HG03108 (cell line): ENCODE measurements at regions not wholly inside any gene's neighbourhood (a gene's known extent, or its start where the extent isn't known, plus 50 kb on each side); places are given as distances from the start of the nearest gene placed in this dataset.
"Not testable (repeated sequence)": the region's sequence is repeated elsewhere in the genome, so short reads cannot be mapped to it uniquely, and the experiment has no call there.

Experiments used
- ATAC-seq: cut with Tn5 transposase; IDR thresholded peaks from one replicate; pipeline ENCODE4 v1.9.1; 2021; ENCODE audit warnings: moderate library complexity; ENCODE audit not compliant: unreplicated experiment

- no peak for ATAC-seq
Observed at GRCh38 chr9:104980039-104980654, 52.2 kb upstream of the ABCA1 start.

GRCh38 chr9:104981543-104982129, 53.7 kb upstream of the ABCA1 start:
- ATAC-seq = no peak

- no peak for ATAC-seq
Observed at GRCh38 chr9:104982543-104982942, 54.6 kb upstream of the ABCA1 start.

- no peak for ATAC-seq
Observed at GRCh38 chr9:104983491-104983890, 55.5 kb upstream of the ABCA1 start.

- no peak for ATAC-seq
Observed at GRCh38 chr9:104984121-104984520, 56.2 kb upstream of the ABCA1 start.

- no peak for ATAC-seq
Observed at GRCh38 chr9:104984542-104984941, 56.6 kb upstream of the ABCA1 start.

GRCh38 chr9:104984948-104985347, 57.0 kb upstream of the ABCA1 start:
- ATAC-seq = no peak

GRCh38 chr9:104986096-104986495, 58.1 kb upstream of the ABCA1 start:
- ATAC-seq = no peak

- ATAC-seq = no peak
Observed at GRCh38 chr9:104987743-104988142, 59.8 kb upstream of the ABCA1 start.

GRCh38 chr9:104988539-104988938, 60.6 kb upstream of the ABCA1 start:
- ATAC-seq = no peak

- peak; percentile 80 for ATAC-seq
Observed at GRCh38 chr9:104991144-104991953, 63.4 kb upstream of the ABCA1 start.

- ATAC-seq = no peak
Observed at GRCh38 chr9:104992659-104993058, 64.7 kb upstream of the ABCA1 start.

- no peak for ATAC-seq
Observed at GRCh38 chr9:104993291-104993963, 65.5 kb upstream of the ABCA1 start.

GRCh38 chr9:104997536-104997935, 69.6 kb upstream of the ABCA1 start:
- ATAC-seq = no peak

GRCh38 chr9:104999136-104999535, 71.2 kb upstream of the ABCA1 start:
- no peak for ATAC-seq

GRCh38 chr9:105000529-105000928, 72.6 kb upstream of the ABCA1 start:
- not testable (repeated sequence) for ATAC-seq

GRCh38 chr9:105004466-105005090, 76.6 kb upstream of the ABCA1 start:
- no peak for ATAC-seq

- ATAC-seq = no peak
Observed at GRCh38 chr9:105005186-105005585, 77.2 kb upstream of the ABCA1 start.

- ATAC-seq = no peak
Observed at GRCh38 chr9:105006514-105006913, 78.6 kb upstream of the ABCA1 start.

GRCh38 chr9:105007143-105007542, 79.2 kb upstream of the ABCA1 start:
- no peak for ATAC-seq

- ATAC-seq = not testable (repeated sequence)
Observed at GRCh38 chr9:105010089-105010488, 82.1 kb upstream of the ABCA1 start.
